Heart left ventricle (tissue), 16 donors: ENCODE measurements at regions not wholly inside any gene's neighbourhood (a gene's known extent, or its start where the extent isn't known, plus 50 kb on each side); places are given as distances from the start of the nearest gene placed in this dataset.
"Not testable (repeated sequence)": the region's sequence is repeated elsewhere in the genome, so short reads cannot be mapped to it uniquely, and the experiment has no call there.

ENCODE experiments used
- ATAC-seq, 4 donors: fragments of 200-7000 bp; cut with Tn5 transposase; one replicate each; pipeline ENCODE4 v1.9.1; 2020 to 2022; ENCODE audit warnings: moderate library complexity in 4 of 4, mild to moderate bottlenecking in 3 of 4, moderate number of reproducible peaks in 1 of 4
- DNase-seq, 5 donors: peaks; one replicate each; pipeline ENCODE4 v3.0.0-alpha.2; 2020
- H3K27ac ChIP-seq, 12 donors: fragments of 200-600 bp; sonication (generic) in 4 of 12; one replicate each; pipeline versions ENCODE4 v1.5.0 to v1.8.0; 2016 to 2022; ENCODE audit warnings: mild to moderate bottlenecking in 2 of 12
- H3K27me3 ChIP-seq, 9 donors: fragments of 200-600 bp; sonication (generic) in 2 of 9; one replicate each; pipeline versions ENCODE4 v1.5.1 to v1.8.0; 2016 to 2022; ENCODE audit warnings: mild to moderate bottlenecking in 3 of 9
- H3K36me3 ChIP-seq, 9 donors: fragments of 200-600 bp; sonication (generic) in 2 of 9; one replicate each; pipeline versions ENCODE4 v1.5.0 to v1.8.0; 2018 to 2022; ENCODE audit warnings: mild to moderate bottlenecking in 2 of 9
- H3K4me1 ChIP-seq, 12 donors: fragments of 200-600 bp; sonication (generic) in 4 of 12; one replicate each; pipeline versions ENCODE4 v1.5.0 to v1.8.0; 2016 to 2022; ENCODE audit warnings: mild to moderate bottlenecking in 3 of 12
- H3K4me3 ChIP-seq, 12 donors: fragments of 200-600 bp; sonication (generic) in 4 of 12; one replicate each; pipeline versions ENCODE4 v1.5.0 to v1.8.0; 2017 to 2022; ENCODE audit warnings: mild to moderate bottlenecking in 9 of 12, moderate library complexity in 4 of 12
- H3K9me3 ChIP-seq, 12 donors: fragments of 200-600 bp; sonication (generic) in 4 of 12; one replicate each; pipeline versions ENCODE4 v1.5.0 to v1.8.0; 2016 to 2022; ENCODE audit warnings: mild to moderate bottlenecking in 1 of 12
- POLR2A ChIP-seq, 2 donors: fragments of 450-650 bp; IDR thresholded peaks; one replicate each; pipeline ENCODE4 v1.6.1; 2017; ENCODE audit warnings: antibody characterized with exemption in 2 of 2, mild to moderate bottlenecking in 2 of 2, moderate library complexity in 2 of 2
- WGBS, 4 donors: extraction: QIAGEN DNeasy Blood & Tissue Kit in 2 of 4; methylation state at CpG; one replicate each; pipeline versions ENCODE4 v1.1.5 to v1.1.7; 2013 to 2018; 5-methylcytosine and 5-hydroxymethylcytosine counted together
- intact Hi-C, 10 donors: fragments of 100-400 bp; cut with DNase I; formaldehyde crosslinking; loops; one replicate each; pipeline versions ENCODE4 v1.11.1 to v1.14.2; 2022
- TF ChIP-seq, protein P1 (sequence below), 12 donors: fragments of 200-600 bp; sonication (generic) in 4 of 12; IDR thresholded peaks; one replicate each; pipeline versions ENCODE4 v1.5.0 to v1.8.0; 2018 to 2022; ENCODE audit warnings: antibody characterized with exemption in 12 of 12, mild to moderate bottlenecking in 5 of 12
- donor health status: ischemic (EF 13 %, LVEDD 7.1; RV severe dilation, severe dysfunction).
- donor health status: healthy with polysubstance abuse.
- donor health status: DM: no; HTN: yes; CAD: no.
- donor health status: DM: no; HTN: no; CAD: no.
- donor health status: ischemic (EF 25% LVEDD 6.9; RV normal size, moderate dysfunction).
- donor health status: ischemic (EF 25% LVEDD 5.7; RV mildly dilated, moderate dysfunction).
- donor health status: healthy.
- donor health status: DM: yes; HTN: yes; CAD: no.
- donor health status: ischemic (EF 35%, LVEDD 5.7; RV mildly dilated, moderate dysfunction).
- donor health status: nonischemic (EF 11% LVEDD 7.7; RV severe dilation, severe dysfunction).
- donor health status: DM: yes; HTN: yes; CAD: no.
- donor health status: PGD.
- donor health status: ischemic (EF 29% LVEDD 5.4; RV normal size, mild dysfunction).
- donor health status: nonischemic (EF 23%, LVEDD 6.1; RV moderate dilation, normal function).

DNA sequence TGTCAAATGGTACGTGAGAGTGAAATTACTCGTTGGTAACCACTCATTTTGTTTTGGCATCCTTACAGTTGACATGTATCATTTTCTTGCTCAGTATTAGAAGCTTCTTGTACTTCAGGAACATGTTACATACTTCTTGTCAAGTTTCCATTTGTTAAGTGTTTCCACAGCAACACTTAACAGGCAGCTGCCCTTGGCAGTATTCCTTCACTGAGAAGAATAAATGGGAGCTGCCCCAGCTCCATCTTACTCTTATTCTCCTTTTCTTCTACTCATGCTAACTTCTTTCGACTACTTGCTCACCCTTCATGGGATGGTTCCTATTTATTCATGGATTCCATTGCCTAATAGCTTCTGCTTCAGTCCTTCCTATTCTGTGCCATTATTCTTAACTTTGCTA lies 60.1 kb upstream of the TUBA3E start:
- no peaks in the 10 kb centered on the region for H3K9me3 ChIP-seq
- no peak overlapping the region for H3K4me3 ChIP-seq
- no peak for ATAC-seq
- WGBS, 4 donors = 54 to 68% (median 67%) methylated on average over 3 of the region's 3 CpGs
- TF ChIP-seq, protein P1, sequence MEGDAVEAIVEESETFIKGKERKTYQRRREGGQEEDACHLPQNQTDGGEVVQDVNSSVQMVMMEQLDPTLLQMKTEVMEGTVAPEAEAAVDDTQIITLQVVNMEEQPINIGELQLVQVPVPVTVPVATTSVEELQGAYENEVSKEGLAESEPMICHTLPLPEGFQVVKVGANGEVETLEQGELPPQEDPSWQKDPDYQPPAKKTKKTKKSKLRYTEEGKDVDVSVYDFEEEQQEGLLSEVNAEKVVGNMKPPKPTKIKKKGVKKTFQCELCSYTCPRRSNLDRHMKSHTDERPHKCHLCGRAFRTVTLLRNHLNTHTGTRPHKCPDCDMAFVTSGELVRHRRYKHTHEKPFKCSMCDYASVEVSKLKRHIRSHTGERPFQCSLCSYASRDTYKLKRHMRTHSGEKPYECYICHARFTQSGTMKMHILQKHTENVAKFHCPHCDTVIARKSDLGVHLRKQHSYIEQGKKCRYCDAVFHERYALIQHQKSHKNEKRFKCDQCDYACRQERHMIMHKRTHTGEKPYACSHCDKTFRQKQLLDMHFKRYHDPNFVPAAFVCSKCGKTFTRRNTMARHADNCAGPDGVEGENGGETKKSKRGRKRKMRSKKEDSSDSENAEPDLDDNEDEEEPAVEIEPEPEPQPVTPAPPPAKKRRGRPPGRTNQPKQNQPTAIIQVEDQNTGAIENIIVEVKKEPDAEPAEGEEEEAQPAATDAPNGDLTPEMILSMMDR (IDR thresholded peaks at IDR 0.05) = no peak
- no peak for TF ChIP-seq POLR2A (IDR thresholded peaks at IDR 0.05)
- H3K4me1 ChIP-seq = no peaks in the 10 kb centered on the region
- H3K27me3 ChIP-seq = peaks cover 3 to 53% (median 9%) of the 10 kb centered on the region in 9 donors
- H3K36me3 ChIP-seq = no peaks in the 10 kb centered on the region
- H3K27ac ChIP-seq = no peak overlapping the region
- intact Hi-C loops = no loop called here
- DNase-seq = no peak

DNA sequence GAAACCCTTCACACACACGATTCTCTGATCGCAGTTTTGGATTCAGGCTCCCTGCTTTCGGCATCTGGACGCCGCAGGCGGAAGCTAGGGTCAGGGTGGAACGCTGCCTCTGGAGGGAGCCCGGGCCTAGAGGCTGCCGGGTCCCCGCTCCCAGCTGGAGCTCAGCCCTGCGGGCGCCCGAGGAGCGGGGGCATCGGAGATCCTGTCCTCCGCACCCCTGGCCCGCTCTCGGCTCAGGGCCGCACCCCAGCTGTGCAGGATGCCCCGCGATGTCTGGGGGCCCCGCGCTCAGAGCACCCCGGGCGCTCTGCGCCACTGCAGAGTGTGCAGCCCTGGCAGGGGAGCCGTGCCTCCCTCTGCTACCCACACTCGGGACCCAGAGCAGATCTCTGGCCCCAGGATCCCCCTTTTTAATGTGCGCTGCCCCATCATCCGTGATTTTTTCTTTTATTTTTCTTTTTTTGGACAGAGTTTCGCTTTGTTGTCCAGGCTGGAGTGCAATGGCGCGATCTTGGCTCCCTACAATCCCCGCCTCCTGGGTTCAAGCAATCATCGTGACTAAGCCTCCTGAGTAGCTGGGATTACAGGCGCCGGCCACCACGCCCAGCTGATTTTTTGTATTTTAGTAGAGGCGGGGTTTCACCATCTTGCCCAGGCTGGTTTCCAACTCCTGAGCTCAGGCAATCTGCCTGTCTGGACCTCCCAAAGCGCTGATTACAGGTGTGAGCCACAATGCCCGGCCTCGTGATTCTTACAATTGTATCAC lies 54.8 kb upstream of the TUBA3E start:
- WGBS, 4 donors = 40 to 71% (median 46%) methylated on average over 24 to 42 of the region's 42 CpGs
- TF ChIP-seq, protein P1 (IDR thresholded peaks at IDR 0.05) = no peak
- no peak for TF ChIP-seq POLR2A (IDR thresholded peaks at IDR 0.05)
- ATAC-seq = peak in 3 of 4 donors; percentile 44 to 70 (median 62)

DNA sequence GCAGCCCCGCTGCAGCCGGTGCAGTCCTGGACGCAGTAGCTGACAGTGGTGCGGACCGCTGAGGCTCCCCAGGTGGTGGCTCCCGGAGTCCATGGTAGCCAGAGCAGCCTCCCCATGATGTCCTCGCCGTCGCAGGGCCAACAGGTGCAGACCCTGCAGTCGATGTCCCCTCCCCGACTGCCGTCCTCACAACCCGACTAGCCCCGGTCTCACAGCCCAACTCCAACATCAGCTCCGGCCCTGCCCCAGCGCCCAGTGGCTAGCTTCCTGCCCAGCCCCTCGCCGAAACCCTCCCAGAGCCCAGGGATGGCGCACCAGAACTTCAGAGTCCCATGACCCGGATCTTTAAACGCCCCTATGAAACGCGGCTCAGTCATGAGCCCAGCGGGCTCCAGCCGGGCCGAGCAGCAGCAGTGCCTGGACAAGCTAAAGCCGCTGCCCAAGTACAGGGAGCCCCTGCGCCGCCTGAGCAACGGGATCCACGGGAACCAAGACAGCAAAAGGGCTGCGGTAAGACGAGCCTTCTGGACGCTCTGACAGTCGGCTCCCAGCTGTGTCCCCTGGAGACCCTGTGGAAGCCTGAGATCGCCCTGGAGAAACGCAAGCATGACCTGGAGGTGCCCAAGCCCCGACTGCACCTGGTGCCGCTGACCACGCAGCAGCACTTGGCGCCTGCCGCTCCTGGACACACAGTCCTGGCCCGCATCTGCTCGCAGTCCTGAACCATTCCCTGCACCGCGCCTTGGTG lies 53.8 kb upstream of the TUBA3E start:
- Histone ChIP-seq H3K27ac (no peak overlapping the region), H3K9me3 (no peaks in the 10 kb centered on the region), H3K36me3 (no peaks in the 10 kb centered on the region), H3K4me1 (peaks cover 0 to 4% (median 0%) of the 10 kb centered on the region in 12 donors), H3K4me3 (peak overlapping the region in 7 of 12 donors; percentile 16 to 46 (median 36)), H3K27me3 (peaks cover 2 to 65% (median 24%) of the 10 kb centered on the region in 9 donors)
- peak in 1 of 5 donors; percentile 32 for DNase-seq
- ATAC-seq = peak in 2 of 4 donors; percentile 54 to 60
- TF ChIP-seq POLR2A (IDR thresholded peaks at IDR 0.05) = no peak
- TF ChIP-seq, protein P1 (IDR thresholded peaks at IDR 0.05) = no peak
- 28 to 54% (median 43%) methylated on average over 36 to 46 of the region's 46 CpGs for WGBS, 4 donors
- intact Hi-C loops = no loop called here

More for the DNA sequence above, 54.8 kb upstream of the TUBA3E start:
- Histone ChIP-seq H3K4me3 (peak overlapping the region in 10 of 12 donors; percentile 14 to 46 (median 37)), H3K36me3 (no peaks in the 10 kb centered on the region), H3K27me3 (peaks cover 2 to 65% (median 24%) of the 10 kb centered on the region in 9 donors), H3K4me1 (peaks cover 0 to 4% (median 0%) of the 10 kb centered on the region in 12 donors), H3K9me3 (no peaks in the 10 kb centered on the region), H3K27ac (no peak overlapping the region)
- intact Hi-C loops = no loop called here
- peak in 1 of 5 donors; percentile 55 for DNase-seq

DNA sequence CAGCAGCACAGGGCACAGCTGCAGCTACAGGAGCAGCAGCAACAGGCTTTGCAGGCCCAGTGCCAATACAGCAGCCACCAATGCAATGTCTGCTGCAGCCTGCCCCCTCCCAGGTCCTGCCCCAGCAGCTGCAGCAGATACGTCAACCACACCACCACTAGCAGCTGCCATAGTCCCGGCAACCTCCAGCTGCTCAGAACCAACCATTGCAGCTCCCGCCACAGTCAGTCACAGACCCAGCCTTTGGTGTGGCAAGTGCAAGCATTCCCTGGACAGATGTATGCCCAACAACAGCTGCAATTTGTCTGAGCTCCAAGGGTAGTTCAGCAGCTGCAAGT lies 53.3 kb upstream of the TUBA3E start:
- DNase-seq (no peak), ATAC-seq (peak in 2 of 4 donors; percentile 16 to 18)
- no peaks in the 10 kb centered on the region for H3K9me3 ChIP-seq
- peaks cover 0 to 4% (median 0%) of the 10 kb centered on the region in 12 donors for H3K4me1 ChIP-seq
- H3K27ac ChIP-seq = no peak overlapping the region
- no peak for TF ChIP-seq POLR2A (IDR thresholded peaks at IDR 0.05)
- TF ChIP-seq, protein P1 (IDR thresholded peaks at IDR 0.05) = no peak
- H3K27me3 ChIP-seq = peaks cover 2 to 60% (median 24%) of the 10 kb centered on the region in 9 donors
- no peaks in the 10 kb centered on the region for H3K36me3 ChIP-seq
- intact Hi-C loops = no loop called here
- WGBS, 4 donors = 59 to 89% (median 65%) methylated on average over 2 to 3 of the region's 3 CpGs
- H3K4me3 ChIP-seq = peak overlapping the region in 1 of 12 donors; percentile 36

DNA sequence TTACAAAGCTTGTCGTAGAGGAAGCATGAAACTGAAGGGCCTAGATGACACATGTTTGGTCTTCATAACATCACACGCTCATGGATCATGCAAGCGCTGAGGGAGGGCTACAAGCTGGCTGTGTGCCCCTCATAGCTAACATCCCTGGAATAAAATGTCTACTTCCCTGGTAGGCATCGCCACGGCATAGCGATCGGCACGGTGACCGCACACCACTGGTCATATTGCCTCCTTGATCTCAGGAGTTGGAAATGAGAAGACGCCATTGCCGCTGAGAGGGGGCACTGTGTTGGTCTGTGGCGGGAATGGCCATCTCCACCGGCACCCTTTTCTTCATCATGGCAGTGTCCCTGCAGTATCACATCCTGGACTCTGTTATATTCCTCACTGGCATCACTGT lies 50.1 kb upstream of the TUBA3E start:
- H3K27me3 ChIP-seq = peaks cover 0 to 44% (median 19%) of the 10 kb centered on the region in 9 donors
- H3K36me3 ChIP-seq, H3K4me1 ChIP-seq, intact Hi-C loops, H3K27ac ChIP-seq, ATAC-seq, H3K9me3 ChIP-seq, DNase-seq, H3K4me3 ChIP-seq: not testable (repeated sequence)
- WGBS, 4 donors = 81 to 87% (median 85%) methylated on average over 13 of the region's 13 CpGs
